GM23338 (cell line): ENCODE measurements at regions not wholly inside any gene's neighbourhood (a gene's known extent, or its start where the extent isn't known, plus 50 kb on each side); places are given as distances from the start of the nearest gene placed in this dataset.

Experiments
- ATAC-seq: fragments of 200-7000 bp; cut with Tn5 transposase; 3 replicates; pipeline ENCODE4 v1.9.1; 2020
- DNase-seq: peaks from one replicate; pipeline ENCODE4 v3.0.0-alpha.2; 2015; ENCODE audit warnings: low spot score
- H2AFZ ChIP-seq: fragments of 200-600 bp; sonication (generic); 2 replicates; pipeline ENCODE4 v1.8.0; 2016; ENCODE audit warnings: antibody characterized with exemption, mild to moderate bottlenecking, moderate library complexity
- H3F3A ChIP-seq: fragments of 200-600 bp; sonication (generic); replicated peaks from 2 replicates; pipeline ENCODE4 v1.8.0; 2017; ENCODE audit warnings: antibody characterized with exemption, mixed run types, low read depth
- H3K27ac ChIP-seq: fragments of 200-600 bp; sonication (generic); 2 replicates; pipeline ENCODE4 v1.6.1; 2016; ENCODE audit warnings: low read depth
- H3K27me3 ChIP-seq: fragments of 200-600 bp; sonication (generic); 2 replicates; pipeline ENCODE4 v1.8.0; 2016; ENCODE audit warnings: mild to moderate bottlenecking, mixed run types, moderate library complexity; ENCODE audit not compliant: insufficient read depth
- H3K36me3 ChIP-seq: fragments of 200-600 bp; sonication (generic); 2 replicates; pipeline ENCODE4 v1.8.0; 2016; ENCODE audit warnings: mild to moderate bottlenecking; ENCODE audit not compliant: insufficient read depth
- H3K4me1 ChIP-seq: fragments of 200-600 bp; sonication (generic); 2 replicates; pipeline ENCODE4 v1.8.0; 2016; ENCODE audit warnings: mild to moderate bottlenecking, moderate library complexity; ENCODE audit not compliant: insufficient read depth
- H3K4me2 ChIP-seq: fragments of 200-600 bp; sonication (generic); 2 replicates; pipeline ENCODE4 v1.7.1; 2017; ENCODE audit warnings: mixed run types
- H3K4me3 ChIP-seq: fragments of 200-600 bp; sonication (generic); 2 replicates; pipeline ENCODE4 v1.6.1; 2016; ENCODE audit warnings: mixed run types
- H3K79me2 ChIP-seq: fragments of 200-600 bp; sonication (generic); replicated peaks from 2 replicates; pipeline ENCODE4 v1.8.0; 2017; ENCODE audit warnings: mild to moderate bottlenecking; ENCODE audit not compliant: insufficient read depth
- H3K9me2 ChIP-seq: fragments of 200-600 bp; sonication (generic); 2 replicates; pipeline ENCODE4 v1.8.0; 2017; ENCODE audit not compliant: insufficient read depth
- H4K20me1 ChIP-seq: fragments of 200-600 bp; sonication (generic); replicated peaks from 2 replicates; pipeline ENCODE4 v1.8.0; 2017; ENCODE audit warnings: mild to moderate bottlenecking; ENCODE audit not compliant: insufficient read depth
- H3K27ac Mint-ChIP-seq: 2 replicates; pipeline ENCODE4 v1.8.0; 2020; ENCODE audit warnings: inconsistent platforms, mild to moderate bottlenecking, moderate library complexity, mixed read lengths
- H3K27me3 Mint-ChIP-seq: 3 replicates; pipeline ENCODE4 v1.8.0; 2022; ENCODE audit warnings: low read depth, mild to moderate bottlenecking, moderate library complexity, mixed read lengths, inconsistent platforms; ENCODE audit not compliant: insufficient read depth, poor library complexity
- H3K36me3 Mint-ChIP-seq: 3 replicates; pipeline ENCODE4 v1.8.0; 2021; ENCODE audit warnings: low read depth, mild to moderate bottlenecking, inconsistent platforms, moderate library complexity, mixed read lengths
- H3K4me1 Mint-ChIP-seq: 3 replicates; pipeline ENCODE4 v1.8.0; 2020; ENCODE audit warnings: mild to moderate bottlenecking, inconsistent platforms, mixed read lengths
- H3K4me3 Mint-ChIP-seq: 3 replicates; pipeline ENCODE4 v1.8.0; 2021; ENCODE audit warnings: moderate library complexity, mild to moderate bottlenecking, inconsistent platforms, mixed read lengths
- H3K9me3 Mint-ChIP-seq: 3 replicates; pipeline ENCODE4 v1.8.0; 2020; ENCODE audit warnings: moderate library complexity, mild to moderate bottlenecking, inconsistent platforms, mixed read lengths
- CREB1 ChIP-seq: fragments of 250-450 bp; sonication (Bioruptor Pico); IDR thresholded peaks from 2 replicates; pipeline ENCODE4 v1.5.0; 2020; ENCODE audit warnings: low read depth, mild to moderate bottlenecking, moderate library complexity
- CTCF ChIP-seq, 2 experiments: fragments of 200-600 bp in 1 of 2; sonication (generic) in 1 of 2; conservative IDR thresholded peaks; 2 replicates each; pipeline versions ENCODE4 v1.5.1 to v1.6.1; 2016 to 2017; ENCODE audit warnings: antibody characterized with exemption in 2 of 2, low read depth in 2 of 2, mild to moderate bottlenecking in 2 of 2, moderate library complexity in 1 of 2
- ETS1 ChIP-seq: IDR thresholded peaks from 2 replicates; pipeline ENCODE4 v1.6.1; 2016; ENCODE audit warnings: antibody characterized with exemption
- EZH2 ChIP-seq: fragments of 200-600 bp; sonication (generic); IDR thresholded peaks from one replicate; pipeline ENCODE4 v1.8.0; 2017; ENCODE audit warnings: antibody characterized with exemption, mild to moderate bottlenecking, low read depth; ENCODE audit not compliant: unreplicated experiment
- EZH2phosphoT487 ChIP-seq: fragments of 200-600 bp; sonication (generic); IDR thresholded peaks from one replicate; pipeline ENCODE4 v1.8.1; 2018; ENCODE audit warnings: antibody characterized with exemption; ENCODE audit not compliant: unreplicated experiment
- JUNB ChIP-seq: IDR thresholded peaks from one replicate; pipeline ENCODE4 v1.6.1; 2016; ENCODE audit warnings: antibody characterized with exemption; ENCODE audit not compliant: unreplicated experiment
- NANOG ChIP-seq: IDR thresholded peaks from 2 replicates; pipeline ENCODE4 v1.6.1; 2016; ENCODE audit warnings: antibody characterized with exemption, borderline replicate concordance
- POLR2AphosphoS5 ChIP-seq: IDR thresholded peaks from 2 replicates; pipeline ENCODE4 v1.6.1; 2016; ENCODE audit warnings: antibody characterized with exemption, low read depth
- STAT1 ChIP-seq: IDR thresholded peaks from one replicate; pipeline ENCODE4 v1.6.1; 2016; ENCODE audit warnings: antibody characterized with exemption; ENCODE audit not compliant: unreplicated experiment
- ZNF114 ChIP-seq: fragments of 250-450 bp; sonication (Bioruptor Pico); IDR thresholded peaks from 2 replicates; pipeline ENCODE4 v1.5.0; 2020; ENCODE audit warnings: mild to moderate bottlenecking, moderate library complexity
- ZNF331 ChIP-seq: fragments of 250-450 bp; sonication (Bioruptor Pico); IDR thresholded peaks from 2 replicates; pipeline ENCODE4 v1.5.0; 2020; ENCODE audit warnings: low read depth, mild to moderate bottlenecking, moderate library complexity
- ZNF462 ChIP-seq: fragments of 250-450 bp; sonication (Bioruptor Pico); IDR thresholded peaks from 2 replicates; pipeline ENCODE4 v1.5.0; 2020; ENCODE audit warnings: mild to moderate bottlenecking, moderate library complexity
- TF ChIP-seq, protein P1 (sequence below): IDR thresholded peaks from one replicate; pipeline ENCODE4 v1.6.1; 2018; ENCODE audit warnings: antibody characterized with exemption; ENCODE audit not compliant: unreplicated experiment

- no peaks in the 10 kb centered on the region for H3F3A ChIP-seq
- H3K27ac ChIP-seq = no peak overlapping the region
- Mint-ChIP-seq H3K9me3 (no peaks in the 10 kb centered on the region), H3K27me3 (no peaks in the 10 kb centered on the region), H3K27ac (no peak overlapping the region), H3K4me1 (peaks cover 9% of the 10 kb centered on the region; the same call in 2 of the 3 replicates), H3K36me3 (no peaks in the 10 kb centered on the region), H3K4me3 (no peak overlapping the region)
- H3K4me2 ChIP-seq = no peak overlapping the region
- no peaks in the 10 kb centered on the region for H4K20me1 ChIP-seq
- no peak overlapping the region for H3K4me3 ChIP-seq
- H3K4me1 ChIP-seq = peaks cover 13% of the 10 kb centered on the region
- H3K36me3 ChIP-seq = no peaks in the 10 kb centered on the region
- no peaks in the 10 kb centered on the region for H3K79me2 ChIP-seq
- ATAC-seq (no peak), DNase-seq (no peak)
- TF ChIP-seq POLR2AphosphoS5 (no peak), ZNF462 (CRISPR knock-in tag) (no peak), ZNF114 (no peak), JUNB (no peak), ZNF331 (CRISPR knock-in tag) (no peak), EZH2phosphoT487 (no peak), CTCF (conservative IDR thresholded peaks at IDR 0.05; ENCODE audit: low read depth in 2 of 2) (no peak), NANOG (no peak), STAT1 (no peak), EZH2 (no peak), ETS1 (no peak), CREB1 (CRISPR knock-in tag) (no peak)
- TF ChIP-seq, protein P1, sequence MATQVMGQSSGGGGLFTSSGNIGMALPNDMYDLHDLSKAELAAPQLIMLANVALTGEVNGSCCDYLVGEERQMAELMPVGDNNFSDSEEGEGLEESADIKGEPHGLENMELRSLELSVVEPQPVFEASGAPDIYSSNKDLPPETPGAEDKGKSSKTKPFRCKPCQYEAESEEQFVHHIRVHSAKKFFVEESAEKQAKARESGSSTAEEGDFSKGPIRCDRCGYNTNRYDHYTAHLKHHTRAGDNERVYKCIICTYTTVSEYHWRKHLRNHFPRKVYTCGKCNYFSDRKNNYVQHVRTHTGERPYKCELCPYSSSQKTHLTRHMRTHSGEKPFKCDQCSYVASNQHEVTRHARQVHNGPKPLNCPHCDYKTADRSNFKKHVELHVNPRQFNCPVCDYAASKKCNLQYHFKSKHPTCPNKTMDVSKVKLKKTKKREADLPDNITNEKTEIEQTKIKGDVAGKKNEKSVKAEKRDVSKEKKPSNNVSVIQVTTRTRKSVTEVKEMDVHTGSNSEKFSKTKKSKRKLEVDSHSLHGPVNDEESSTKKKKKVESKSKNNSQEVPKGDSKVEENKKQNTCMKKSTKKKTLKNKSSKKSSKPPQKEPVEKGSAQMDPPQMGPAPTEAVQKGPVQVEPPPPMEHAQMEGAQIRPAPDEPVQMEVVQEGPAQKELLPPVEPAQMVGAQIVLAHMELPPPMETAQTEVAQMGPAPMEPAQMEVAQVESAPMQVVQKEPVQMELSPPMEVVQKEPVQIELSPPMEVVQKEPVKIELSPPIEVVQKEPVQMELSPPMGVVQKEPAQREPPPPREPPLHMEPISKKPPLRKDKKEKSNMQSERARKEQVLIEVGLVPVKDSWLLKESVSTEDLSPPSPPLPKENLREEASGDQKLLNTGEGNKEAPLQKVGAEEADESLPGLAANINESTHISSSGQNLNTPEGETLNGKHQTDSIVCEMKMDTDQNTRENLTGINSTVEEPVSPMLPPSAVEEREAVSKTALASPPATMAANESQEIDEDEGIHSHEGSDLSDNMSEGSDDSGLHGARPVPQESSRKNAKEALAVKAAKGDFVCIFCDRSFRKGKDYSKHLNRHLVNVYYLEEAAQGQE = no peak
- peak overlapping the region; percentile 29; the same call in 1 of the 2 replicates for H2AFZ ChIP-seq
- H3K9me2 ChIP-seq = 0 out of 2 replicates have a peak, but pooled peaks cover 3% of the 10 kb centered on the region
- no peaks in the 10 kb centered on the region for H3K27me3 ChIP-seq
Measured at GRCh38 chr10:120711860-120712259, 139.3 kb upstream of the WDR11 start.
